H1 (cell line): ENCODE measurements at regions not wholly inside any gene's neighbourhood (a gene's known extent, or its start where the extent isn't known, plus 50 kb on each side); places are given as distances from the start of the nearest gene placed in this dataset.

ENCODE experiments used
- CTCF ChIA-PET: fragments of 300-600 bp; sonication (Branson Sonifier 250); formaldehyde crosslinking; loops from one replicate; lab custom pipeline; 2021; ENCODE audit not compliant: partially characterized antibody; lab: Charles Lee
- POLR2A ChIA-PET: fragments of 300-600 bp; sonication (Branson Sonifier 250); formaldehyde crosslinking; loops from one replicate; lab custom pipeline; 2021; ENCODE audit warnings: inconsistent platforms; ENCODE audit not compliant: partially characterized antibody; lab: Charles Lee
- DNase-seq, 2 experiments: peaks; one replicate each; pipeline versions ENCODE4 v3.0.0 to v3.0.0-alpha.2; 2010 to 2022; ENCODE audit warnings: low spot score in 2 of 2, low read depth in 1 of 2, mixed read lengths in 1 of 2
- FAIRE-seq: peaks from 2 replicates; lab custom pipeline; 2011; peaks lifted over from hg19 to GRCh38; lab: Jason Lieb, UNC
- H2AFZ ChIP-seq: 2 replicates; pipeline ENCODE4 v1.8.1; 2012; ENCODE audit warnings: low read length, inconsistent platforms
- H2AK5ac ChIP-seq: 2 replicates; pipeline ENCODE4 v1.6.1; 2013; ENCODE audit warnings: low read depth, low read length
- H2BK120ac ChIP-seq: replicated peaks from 2 replicates; pipeline ENCODE3; 2013; ENCODE audit warnings: low read depth, low read length, inconsistent platforms
- H2BK12ac ChIP-seq: 2 replicates; pipeline ENCODE4 v1.6.1; 2013; ENCODE audit warnings: low read depth, low read length
- H2BK15ac ChIP-seq: 2 replicates; pipeline ENCODE4 v1.6.1; 2013; ENCODE audit warnings: low read length
- H2BK20ac ChIP-seq: 2 replicates; pipeline ENCODE4 v1.6.1; 2013; ENCODE audit warnings: low read length
- H2BK5ac ChIP-seq: 2 replicates; pipeline ENCODE4 v1.6.1; 2013; ENCODE audit warnings: low read depth, low read length
- H3K14ac ChIP-seq: 2 replicates; pipeline ENCODE4 v1.6.1; 2013; ENCODE audit warnings: inconsistent platforms; ENCODE audit not compliant: insufficient read length
- H3K18ac ChIP-seq: 2 replicates; pipeline ENCODE4 v1.6.1; 2013; ENCODE audit warnings: low read length; ENCODE audit errors: extremely low read depth
- H3K23ac ChIP-seq: 2 replicates; pipeline ENCODE4 v1.6.1; 2013; ENCODE audit warnings: inconsistent platforms; ENCODE audit not compliant: insufficient read length
- H3K23me2 ChIP-seq: 2 replicates; pipeline ENCODE4 v1.6.1; 2013; ENCODE audit warnings: low read depth, low read length
- H3K27ac ChIP-seq: 2 replicates; pipeline ENCODE4 v1.6.1; 2011; ENCODE audit warnings: low read depth, low read length, inconsistent platforms
- H3K27me3 ChIP-seq, 4 experiments: replicated peaks in 1 of 4; 1 replicate in 1 of 4; 2 replicates in 3 of 4; pipeline versions ENCODE4 v1.6.1 to v1.8.1; 2011 to 2013; ENCODE audit warnings: low read length in 3 of 4, mild to moderate bottlenecking in 3 of 4, inconsistent platforms in 2 of 4, mixed read lengths in 2 of 4, moderate library complexity in 1 of 4; ENCODE audit not compliant: control insufficient read depth in 3 of 4, insufficient read depth in 3 of 4; ENCODE audit errors: extremely low read depth in 1 of 4
- H3K36me3 ChIP-seq, 4 experiments: 2 replicates each; pipeline versions ENCODE4 v1.6.1 to v1.8.1; 2011 to 2013; ENCODE audit warnings: mild to moderate bottlenecking in 4 of 4, low read length in 3 of 4, moderate library complexity in 2 of 4, control low read depth in 1 of 4, inconsistent platforms in 1 of 4; ENCODE audit not compliant: insufficient read depth in 4 of 4, control insufficient read depth in 2 of 4
- H3K4ac ChIP-seq: replicated peaks from 2 replicates; pipeline ENCODE3; 2013; ENCODE audit warnings: low read length, low read depth, mixed read lengths, inconsistent platforms; ENCODE audit not compliant: insufficient read length
- H3K4me1 ChIP-seq, 4 experiments: replicated peaks in 1 of 4; 1 replicate in 1 of 4; 2 replicates in 3 of 4; pipeline versions ENCODE4 v1.6.1 to v1.8.1; 2011 to 2013; ENCODE audit warnings: low read length in 3 of 4, inconsistent platforms in 2 of 4, mixed read lengths in 1 of 4; ENCODE audit not compliant: insufficient read depth in 4 of 4, control insufficient read depth in 3 of 4
- H3K4me2 ChIP-seq, 2 experiments: 2 replicates each; pipeline versions ENCODE4 v1.6.1 to v1.8.1; 2011 to 2013; ENCODE audit warnings: low read depth in 2 of 2, low read length in 2 of 2, control low read depth in 1 of 2, inconsistent platforms in 1 of 2, mild to moderate bottlenecking in 1 of 2; ENCODE audit not compliant: insufficient read depth in 1 of 2
- H3K4me3 ChIP-seq, 4 experiments: fragments of 200-600, 300-600 bp in 1 of 4; sonication (generic), shearing (Covaris generic), sonication (Bioruptor Twin) in 1 of 4; 2 replicates each; pipeline versions ENCODE4 v1.5.1 to v1.8.1; 2011 to 2016; ENCODE audit warnings: low read length in 4 of 4, low read depth in 3 of 4, control low read depth in 2 of 4, inconsistent platforms in 2 of 4, mild to moderate bottlenecking in 2 of 4, mixed read lengths in 1 of 4, moderate library complexity in 1 of 4; ENCODE audit not compliant: insufficient read depth in 2 of 4; ENCODE audit errors: extremely low read depth in 1 of 4
- H3K56ac ChIP-seq: replicated peaks from 2 replicates; pipeline ENCODE3; 2013; ENCODE audit warnings: low read depth, mild to moderate bottlenecking, mixed read lengths, low read length, inconsistent platforms; ENCODE audit not compliant: insufficient read length
- H3K79me1 ChIP-seq: 2 replicates; pipeline ENCODE4 v1.6.1; 2013; ENCODE audit warnings: low read depth, low read length, control low read depth
- H3K79me2 ChIP-seq, 2 experiments: 2 replicates each; pipeline versions ENCODE4 v1.6.1 to v1.8.1; 2012 to 2013; ENCODE audit warnings: low read length in 2 of 2, mild to moderate bottlenecking in 2 of 2, inconsistent platforms in 1 of 2; ENCODE audit not compliant: insufficient read depth in 2 of 2, control insufficient read depth in 1 of 2
- H3K9ac ChIP-seq, 4 experiments: replicated peaks in 1 of 4; 1 replicate in 1 of 4; 2 replicates in 3 of 4; pipeline versions ENCODE4 v1.6.1 to v1.8.1; 2011 to 2013; ENCODE audit warnings: low read depth in 3 of 4, low read length in 3 of 4, control low read depth in 2 of 4, mild to moderate bottlenecking in 2 of 4, moderate library complexity in 2 of 4, inconsistent platforms in 1 of 4; ENCODE audit errors: extremely low read depth in 1 of 4
- H3K9me3 ChIP-seq, 2 experiments: 2 replicates each; pipeline versions ENCODE4 v1.6.1 to v1.8.1; 2012 to 2013; ENCODE audit warnings: mild to moderate bottlenecking in 2 of 2, moderate library complexity in 2 of 2, control low read depth in 1 of 2, inconsistent platforms in 1 of 2, low read depth in 1 of 2, low read length in 1 of 2, mixed read lengths in 1 of 2; ENCODE audit not compliant: insufficient read depth in 2 of 2
- H4K20me1 ChIP-seq, 2 experiments: replicated peaks in 1 of 2; 2 replicates each; pipeline versions ENCODE3 to v1.8.1; 2011 to 2013; ENCODE audit warnings: inconsistent platforms in 2 of 2, low read length in 2 of 2, mild to moderate bottlenecking in 1 of 2; ENCODE audit not compliant: insufficient read depth in 2 of 2, control insufficient read depth in 1 of 2
- H4K5ac ChIP-seq: 2 replicates; pipeline ENCODE4 v1.6.1; 2013; ENCODE audit warnings: low read length, low read depth, mixed read lengths, inconsistent platforms; ENCODE audit not compliant: insufficient read length
- H4K8ac ChIP-seq: 2 replicates; pipeline ENCODE4 v1.8.0; 2013; ENCODE audit warnings: mild to moderate bottlenecking, moderate library complexity, low read length, inconsistent platforms; ENCODE audit not compliant: insufficient read depth; ENCODE audit errors: extremely low read depth
- H4K91ac ChIP-seq: replicated peaks from 2 replicates; pipeline ENCODE3; 2013; ENCODE audit warnings: low read length, mixed read lengths, inconsistent platforms; ENCODE audit not compliant: insufficient read length
- GABPA ChIP-seq: IDR thresholded peaks from 2 replicates; pipeline ENCODE4 v1.6.1; 2011; ENCODE audit warnings: mild to moderate bottlenecking, low read length, moderate library complexity, borderline replicate concordance; ENCODE audit not compliant: insufficient read depth
- MAFK ChIP-seq: IDR thresholded peaks from 2 replicates; pipeline ENCODE4 v1.6.1; 2012; ENCODE audit warnings: low read depth, mild to moderate bottlenecking, improper control_type of control experiment, low read length
- SIN3A ChIP-seq, 2 experiments: IDR thresholded peaks in 1 of 2; conservative IDR thresholded peaks in 1 of 2; 2 replicates each; pipeline ENCODE4 v1.6.1; 2011 to 2012; ENCODE audit warnings: low read length in 2 of 2, improper control_type of control experiment in 1 of 2, low read depth in 1 of 2, mild to moderate bottlenecking in 1 of 2
- SP2 ChIP-seq: IDR thresholded peaks from 2 replicates; pipeline ENCODE4 v1.6.1; 2012; ENCODE audit warnings: mild to moderate bottlenecking, low read length, inconsistent platforms
- TF ChIP-seq, protein P1 (sequence below), 3 experiments: IDR thresholded peaks; 1 replicate in 2 of 3; 2 replicates in 1 of 3; pipeline versions ENCODE4 v1.5.1 to v1.6.1; 2011; ENCODE audit warnings: low read length in 3 of 3, mild to moderate bottlenecking in 3 of 3, inconsistent platforms in 2 of 3, low read depth in 1 of 3, moderate library complexity in 1 of 3; ENCODE audit not compliant: insufficient read depth in 1 of 3; ENCODE audit errors: control extremely low read depth in 1 of 3
- TF ChIP-seq, protein P2 (sequence below): IDR thresholded peaks from 2 replicates; pipeline ENCODE4 v1.6.1; 2012; ENCODE audit warnings: inconsistent platforms

DNA sequence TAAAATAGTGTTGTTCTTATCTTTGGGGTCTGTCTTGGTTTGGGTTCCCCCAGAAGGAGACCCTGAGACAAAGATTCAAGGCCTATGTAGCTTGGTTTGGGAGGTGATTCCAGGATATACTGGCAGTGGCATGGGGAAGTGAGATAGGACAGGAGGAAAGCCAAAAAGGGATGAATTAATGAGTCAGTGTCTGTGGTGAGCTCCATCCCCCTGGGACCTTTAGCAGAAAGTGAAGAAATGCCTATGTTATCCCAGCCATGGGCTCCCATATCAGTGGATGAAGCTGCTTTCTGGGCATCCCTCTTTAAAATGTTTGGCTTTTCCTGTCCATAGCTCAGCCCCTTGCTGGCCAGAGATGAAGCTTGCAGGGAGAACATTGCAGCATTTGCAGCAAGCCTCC, 217.0 kb upstream of the CTBP2 start:
- Histone ChIP-seq H2BK15ac (no peak overlapping the region), H3K27me3 (peaks cover 0 to 1% (median 0%) of the 10 kb centered on the region in 4 experiments; a peak in 1 of 7 replicates), H3K56ac (no peak overlapping the region), H3K9me3 (peaks cover 0 to 5% of the 10 kb centered on the region in 2 experiments; a peak in 1 of 4 replicates), H3K4me3 (no peak overlapping the region), H2BK20ac (no peak overlapping the region), H3K4me2 (no peak overlapping the region), H3K4ac (no peak overlapping the region), H3K9ac (no peak overlapping the region), H4K91ac (no peak overlapping the region), H3K23ac (no peak overlapping the region), H4K20me1 (no peaks in the 10 kb centered on the region), H3K4me1 (no peaks in the 10 kb centered on the region), H3K27ac (no peak overlapping the region), H3K14ac (no peak overlapping the region), H3K79me1 (no peaks in the 10 kb centered on the region), H2AFZ (no peak overlapping the region), H2BK5ac (no peak overlapping the region), H3K23me2 (no peaks in the 10 kb centered on the region), H3K79me2 (no peaks in the 10 kb centered on the region; a peak in 1 of 4 replicates), H4K8ac (no peak overlapping the region), H4K5ac (no peak overlapping the region), H3K36me3 (no peaks in the 10 kb centered on the region), H2BK120ac (no peak overlapping the region), H2BK12ac (no peak overlapping the region), H3K18ac (no peak overlapping the region), H2AK5ac (no peak overlapping the region)
- DNase-seq (no peak), FAIRE-seq (no peak)
- ChIA-PET POLR2A (no interaction called here), CTCF (interaction anchor here (0.6 to 0.8 kb wide), 2 partner anchors 316 to 354 kb away, joined by 3 read pairs; no protein-coding TSS in a partner anchor)
- TF ChIP-seq MAFK, result no peak
- TF ChIP-seq SIN3A (conservative IDR thresholded peaks at IDR 0.05 in 1 of 2, IDR thresholded peaks at IDR 0.05 in 1 of 2; ENCODE audit: low read depth in 1 of 2, low read length in 2 of 2), result no peak
- TF ChIP-seq, protein P1, sequence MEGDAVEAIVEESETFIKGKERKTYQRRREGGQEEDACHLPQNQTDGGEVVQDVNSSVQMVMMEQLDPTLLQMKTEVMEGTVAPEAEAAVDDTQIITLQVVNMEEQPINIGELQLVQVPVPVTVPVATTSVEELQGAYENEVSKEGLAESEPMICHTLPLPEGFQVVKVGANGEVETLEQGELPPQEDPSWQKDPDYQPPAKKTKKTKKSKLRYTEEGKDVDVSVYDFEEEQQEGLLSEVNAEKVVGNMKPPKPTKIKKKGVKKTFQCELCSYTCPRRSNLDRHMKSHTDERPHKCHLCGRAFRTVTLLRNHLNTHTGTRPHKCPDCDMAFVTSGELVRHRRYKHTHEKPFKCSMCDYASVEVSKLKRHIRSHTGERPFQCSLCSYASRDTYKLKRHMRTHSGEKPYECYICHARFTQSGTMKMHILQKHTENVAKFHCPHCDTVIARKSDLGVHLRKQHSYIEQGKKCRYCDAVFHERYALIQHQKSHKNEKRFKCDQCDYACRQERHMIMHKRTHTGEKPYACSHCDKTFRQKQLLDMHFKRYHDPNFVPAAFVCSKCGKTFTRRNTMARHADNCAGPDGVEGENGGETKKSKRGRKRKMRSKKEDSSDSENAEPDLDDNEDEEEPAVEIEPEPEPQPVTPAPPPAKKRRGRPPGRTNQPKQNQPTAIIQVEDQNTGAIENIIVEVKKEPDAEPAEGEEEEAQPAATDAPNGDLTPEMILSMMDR (IDR thresholded peaks at IDR 0.05; ENCODE audit: control extremely low read depth in 1 of 3, insufficient read depth in 1 of 3, low read depth in 1 of 3, low read length in 3 of 3), result no peak
- TF ChIP-seq, protein P2, sequence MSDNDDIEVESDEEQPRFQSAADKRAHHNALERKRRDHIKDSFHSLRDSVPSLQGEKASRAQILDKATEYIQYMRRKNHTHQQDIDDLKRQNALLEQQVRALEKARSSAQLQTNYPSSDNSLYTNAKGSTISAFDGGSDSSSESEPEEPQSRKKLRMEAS, result no peak
- no peak for TF ChIP-seq GABPA
- no peak for TF ChIP-seq SP2
